Astrocyte (in vitro differentiated cells and primary cell): ENCODE measurements at regions not wholly inside any gene's neighbourhood (a gene's known extent, or its start where the extent isn't known, plus 50 kb on each side); places are given as distances from the start of the nearest gene placed in this dataset.

Source experiments
- EZH2 ChIP-seq: IDR thresholded peaks from 2 replicates; pipeline ENCODE4 v1.6.1; 2012; ENCODE audit warnings: mild to moderate bottlenecking, low read length, inconsistent platforms; ENCODE audit not compliant: insufficient read depth
- TF ChIP-seq, protein P1 (sequence below): IDR thresholded peaks from 2 replicates; pipeline ENCODE4 v1.5.1; 2011; ENCODE audit warnings: low read depth, mild to moderate bottlenecking, inconsistent platforms, low read length, moderate library complexity; ENCODE audit not compliant: insufficient read depth

GRCh38 chr20:51333971-51334370 is 208.5 kb downstream of the NFATC2 start:
- no peak for TF ChIP-seq EZH2
- TF ChIP-seq, protein P1, sequence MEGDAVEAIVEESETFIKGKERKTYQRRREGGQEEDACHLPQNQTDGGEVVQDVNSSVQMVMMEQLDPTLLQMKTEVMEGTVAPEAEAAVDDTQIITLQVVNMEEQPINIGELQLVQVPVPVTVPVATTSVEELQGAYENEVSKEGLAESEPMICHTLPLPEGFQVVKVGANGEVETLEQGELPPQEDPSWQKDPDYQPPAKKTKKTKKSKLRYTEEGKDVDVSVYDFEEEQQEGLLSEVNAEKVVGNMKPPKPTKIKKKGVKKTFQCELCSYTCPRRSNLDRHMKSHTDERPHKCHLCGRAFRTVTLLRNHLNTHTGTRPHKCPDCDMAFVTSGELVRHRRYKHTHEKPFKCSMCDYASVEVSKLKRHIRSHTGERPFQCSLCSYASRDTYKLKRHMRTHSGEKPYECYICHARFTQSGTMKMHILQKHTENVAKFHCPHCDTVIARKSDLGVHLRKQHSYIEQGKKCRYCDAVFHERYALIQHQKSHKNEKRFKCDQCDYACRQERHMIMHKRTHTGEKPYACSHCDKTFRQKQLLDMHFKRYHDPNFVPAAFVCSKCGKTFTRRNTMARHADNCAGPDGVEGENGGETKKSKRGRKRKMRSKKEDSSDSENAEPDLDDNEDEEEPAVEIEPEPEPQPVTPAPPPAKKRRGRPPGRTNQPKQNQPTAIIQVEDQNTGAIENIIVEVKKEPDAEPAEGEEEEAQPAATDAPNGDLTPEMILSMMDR: no peak
